Keratinocyte (primary cell): ENCODE measurements at regions not wholly inside any gene's neighbourhood (a gene's known extent, or its start where the extent isn't known, plus 50 kb on each side); places are given as distances from the start of the nearest gene placed in this dataset.

ENCODE experiments used
- DNase-seq: peaks from one replicate; pipeline ENCODE4 v3.0.0-alpha.2; 2011; ENCODE audit warnings: low read depth, missing footprints, low spot score
- FAIRE-seq: peaks from 2 replicates; lab custom pipeline; 2011; peaks lifted over from hg19 to GRCh38; lab: Jason Lieb, UNC
- H2AFZ ChIP-seq: 2 replicates; pipeline ENCODE4 v1.6.0; 2012; ENCODE audit warnings: low read length, control low read depth, inconsistent platforms; ENCODE audit not compliant: control insufficient read depth
- H3K27ac ChIP-seq: 2 replicates; pipeline ENCODE4 v1.5.1; 2011; ENCODE audit warnings: low read length; ENCODE audit not compliant: control insufficient read depth, insufficient read depth
- H3K27me3 ChIP-seq: 3 replicates; pipeline ENCODE4 v1.6.0; 2011; ENCODE audit warnings: low read length; ENCODE audit not compliant: control insufficient read depth, insufficient read depth; ENCODE audit errors: extremely low read depth
- H3K36me3 ChIP-seq, 2 experiments: 2 replicates in 1 of 2; 3 replicates in 1 of 2; pipeline ENCODE4 v1.5.1; 2011; ENCODE audit warnings: low read length in 2 of 2, mild to moderate bottlenecking in 1 of 2; ENCODE audit not compliant: control insufficient read depth in 2 of 2, insufficient read depth in 2 of 2; ENCODE audit errors: extremely low read depth in 1 of 2
- H3K4me1 ChIP-seq: 3 replicates; pipeline ENCODE4 v1.5.1; 2011; ENCODE audit warnings: low read length; ENCODE audit not compliant: control insufficient read depth, insufficient read depth; ENCODE audit errors: extremely low read depth
- H3K4me2 ChIP-seq: 3 replicates; pipeline ENCODE4 v1.6.0; 2011; ENCODE audit warnings: low read depth, low read length; ENCODE audit not compliant: control insufficient read depth, insufficient read depth; ENCODE audit errors: extremely low read depth
- H3K4me3 ChIP-seq, 3 experiments: fragments of 200-600 bp in 1 of 3; sonication (generic) in 1 of 3; 2 replicates in 2 of 3; 3 replicates in 1 of 3; pipeline ENCODE4 v1.5.1; 2011 to 2016; ENCODE audit warnings: low read length in 3 of 3, mild to moderate bottlenecking in 3 of 3, control low read depth in 2 of 3, inconsistent platforms in 1 of 3, low read depth in 1 of 3, mixed read lengths in 1 of 3, mixed run types in 1 of 3, moderate library complexity in 1 of 3; ENCODE audit not compliant: control insufficient read depth in 2 of 3, insufficient read depth in 2 of 3; ENCODE audit errors: extremely low read depth in 1 of 3
- H3K79me2 ChIP-seq: 2 replicates; pipeline ENCODE4 v1.6.0; 2012; ENCODE audit warnings: low read length; ENCODE audit not compliant: control insufficient read depth, insufficient read depth
- H3K9ac ChIP-seq: 3 replicates; pipeline ENCODE4 v1.6.0; 2011; ENCODE audit warnings: low read length; ENCODE audit not compliant: control insufficient read depth, insufficient read depth; ENCODE audit errors: extremely low read depth
- H3K9me1 ChIP-seq: 3 replicates; pipeline ENCODE4 v1.6.0; 2011; ENCODE audit warnings: low read length; ENCODE audit not compliant: control insufficient read depth, insufficient read depth; ENCODE audit errors: extremely low read depth
- H3K9me3 ChIP-seq: 2 replicates; pipeline ENCODE4 v1.5.1; 2012; ENCODE audit warnings: low read depth, low read length; ENCODE audit not compliant: control insufficient read depth
- H4K20me1 ChIP-seq: 3 replicates; pipeline ENCODE4 v1.6.0; 2011; ENCODE audit warnings: low read length; ENCODE audit not compliant: control insufficient read depth, insufficient read depth; ENCODE audit errors: extremely low read depth
- CTCF ChIP-seq, 3 experiments: IDR thresholded peaks in 1 of 3; conservative IDR thresholded peaks in 1 of 3; optimal IDR thresholded peaks in 1 of 3; 2 replicates in 2 of 3; 3 replicates in 1 of 3; pipeline versions ENCODE3 to v1.5.1; 2011; ENCODE audit warnings: low read length in 3 of 3, mild to moderate bottlenecking in 3 of 3, moderate library complexity in 2 of 3, control low read depth in 1 of 3, inconsistent platforms in 1 of 3; ENCODE audit not compliant: insufficient read depth in 2 of 3; ENCODE audit errors: extremely low read depth in 1 of 3
- EZH2 ChIP-seq: IDR thresholded peaks from one replicate; pipeline ENCODE4 v1.6.1; 2012; ENCODE audit warnings: inconsistent platforms, mild to moderate bottlenecking, low read length, moderate library complexity
- dilution Hi-C: fragments of 300-500 bp; cut with MboI; formaldehyde crosslinking; loops from one replicate; pipeline ENCODE4 v1.7.0; 2020; ENCODE audit warnings: low sequenced_read_pairs; ENCODE audit not compliant: extremely low pct_ligation_motif_present

- Histone ChIP-seq H3K27ac (no peak overlapping the region), H3K9me3 (no peaks in the 10 kb centered on the region), H2AFZ (no peak overlapping the region), H3K27me3 (no peaks in the 10 kb centered on the region), H3K36me3 (no peaks in the 10 kb centered on the region), H4K20me1 (no peaks in the 10 kb centered on the region), H3K79me2 (no peaks in the 10 kb centered on the region), H3K9me1 (no peaks in the 10 kb centered on the region), H3K4me2 (no peak overlapping the region), H3K9ac (no peak overlapping the region), H3K4me1 (peaks cover 20% of the 10 kb centered on the region), H3K4me3 (no peak overlapping the region)
- DNase-seq (no peak), FAIRE-seq (no peak)
- dilution Hi-C loops, result no loop called here
- TF ChIP-seq EZH2 (no peak), CTCF (optimal IDR thresholded peaks at IDR 0.05 in 1 of 3, IDR thresholded peaks at IDR 0.05 in 1 of 3, conservative IDR thresholded peaks at IDR 0.05 in 1 of 3; ENCODE audit: extremely low read depth in 1 of 3, insufficient read depth in 2 of 3, low read length in 3 of 3) (no peak)
Measured at GRCh38 chr15:58284293-58284692, 146.1 kb downstream of the AQP9 start.

- Histone ChIP-seq H3K9me1 (no peaks in the 10 kb centered on the region), H4K20me1 (no peaks in the 10 kb centered on the region), H3K79me2 (no peaks in the 10 kb centered on the region), H3K27me3 (no peaks in the 10 kb centered on the region), H3K36me3 (no peaks in the 10 kb centered on the region), H3K4me2 (no peak overlapping the region), H3K4me1 (peaks cover 20% of the 10 kb centered on the region), H3K27ac (no peak overlapping the region), H3K9me3 (no peaks in the 10 kb centered on the region), H3K9ac (no peak overlapping the region), H3K4me3 (no peak overlapping the region), H2AFZ (no peak overlapping the region)
- dilution Hi-C loops, result no loop called here
- no peak for FAIRE-seq
- TF ChIP-seq EZH2 (no peak), CTCF (optimal IDR thresholded peaks at IDR 0.05 in 1 of 3, IDR thresholded peaks at IDR 0.05 in 1 of 3, conservative IDR thresholded peaks at IDR 0.05 in 1 of 3; ENCODE audit: extremely low read depth in 1 of 3, insufficient read depth in 2 of 3, low read length in 3 of 3) (no peak)
- DNase-seq, result no peak
Measured at GRCh38 chr15:58285212-58285920, 146.4 kb upstream of the LIPC start.
